SK-N-SH (cell line): ENCODE measurements at regions not wholly inside any gene's neighbourhood (a gene's known extent, or its start where the extent isn't known, plus 50 kb on each side); places are given as distances from the start of the nearest gene placed in this dataset.

Experiments used
- CTCF ChIA-PET: fragments of 300-600, 350-600 bp; formaldehyde crosslinking; extraction: SDS; loops from one replicate; lab custom pipeline; 2021; lab: Yijun Ruan, JAX
- POLR2A ChIA-PET: fragments of 350-600 bp; sonication (Branson Sonifier 250); formaldehyde crosslinking; extraction: SDS; loops from one replicate; lab custom pipeline; 2020; ENCODE audit warnings: antibody characterized with exemption, inconsistent platforms; lab: Yijun Ruan, JAX
- DNase-seq: peaks from one replicate; pipeline ENCODE4 v3.0.0; 2012
- H2AFZ ChIP-seq: fragments of 200-600 bp; sonication (generic); 2 replicates; pipeline ENCODE4 v1.8.1; 2016; ENCODE audit warnings: antibody characterized with exemption, mild to moderate bottlenecking, low read depth
- H3F3A ChIP-seq: fragments of 200-600 bp; sonication (generic); replicated peaks from 2 replicates; pipeline ENCODE3; 2016; ENCODE audit warnings: antibody characterized with exemption, mild to moderate bottlenecking; ENCODE audit not compliant: insufficient read depth
- H3K27ac ChIP-seq, 2 experiments: fragments of 200-500 bp in 1 of 2; fragments of 200-600 bp in 1 of 2; sonication (Bioruptor generic) in 1 of 2; sonication (generic), shearing (Covaris generic) in 1 of 2; 2 replicates each; pipeline versions ENCODE4 v1.5.1 to v1.6.1; 2014 to 2016; ENCODE audit warnings: low read depth in 2 of 2, inconsistent platforms in 1 of 2, low read length in 1 of 2, mild to moderate bottlenecking in 1 of 2, mixed read lengths in 1 of 2
- H3K27me3 ChIP-seq: fragments of 200-600 bp; sonication (generic), shearing (Covaris generic); 2 replicates; pipeline ENCODE4 v1.6.1; 2016; ENCODE audit warnings: mixed run types; ENCODE audit not compliant: insufficient read depth
- H3K36me3 ChIP-seq, 2 experiments: fragments of 200-500 bp in 1 of 2; fragments of 200-600 bp in 1 of 2; sonication (Bioruptor generic) in 1 of 2; sonication (generic) in 1 of 2; replicated peaks in 1 of 2; 2 replicates each; pipeline versions ENCODE3 to v1.5.1; 2014 to 2016; ENCODE audit warnings: low read length in 1 of 2, mild to moderate bottlenecking in 1 of 2; ENCODE audit not compliant: insufficient read depth in 2 of 2, control insufficient read depth in 1 of 2
- H3K4me1 ChIP-seq, 2 experiments: fragments of 200-500 bp in 1 of 2; fragments of 200-600 bp in 1 of 2; sonication (Bioruptor generic) in 1 of 2; sonication (generic), shearing (Covaris generic) in 1 of 2; 2 replicates each; pipeline versions ENCODE4 v1.5.1 to v1.6.1; 2014 to 2016; ENCODE audit warnings: low read depth in 1 of 2, low read length in 1 of 2, mixed run types in 1 of 2; ENCODE audit not compliant: insufficient read depth in 2 of 2, control insufficient read depth in 1 of 2
- H3K4me2 ChIP-seq: fragments of 200-600 bp; sonication (generic), shearing (Covaris generic); 2 replicates; pipeline ENCODE4 v1.6.1; 2017; ENCODE audit warnings: mixed run types
- H3K4me3 ChIP-seq, 2 experiments: fragments of 200-500 bp in 1 of 2; fragments of 200-600 bp in 1 of 2; sonication (Bioruptor generic) in 1 of 2; sonication (generic), shearing (Covaris generic) in 1 of 2; 2 replicates each; pipeline versions ENCODE4 v1.5.1 to v1.8.1; 2014 to 2016; ENCODE audit warnings: low read depth in 2 of 2, inconsistent platforms in 1 of 2, low read length in 1 of 2, mild to moderate bottlenecking in 1 of 2, mixed read lengths in 1 of 2, moderate library complexity in 1 of 2
- H3K79me2 ChIP-seq: fragments of 200-600 bp; sonication (generic); 2 replicates; pipeline ENCODE4 v1.8.1; 2017; ENCODE audit warnings: mild to moderate bottlenecking; ENCODE audit not compliant: insufficient read depth
- H3K9ac ChIP-seq: fragments of 200-600 bp; sonication (generic); 2 replicates; pipeline ENCODE4 v1.6.1; 2017; ENCODE audit warnings: mixed run types
- H3K9me2 ChIP-seq: fragments of 200-600 bp; sonication (generic); 2 replicates; pipeline ENCODE4 v1.6.1; 2017; ENCODE audit warnings: mixed run types
- H3K9me3 ChIP-seq: fragments of 200-600 bp; sonication (generic); 2 replicates; pipeline ENCODE4 v1.6.1; 2017; ENCODE audit warnings: mixed run types, mild to moderate bottlenecking, moderate library complexity
- H4K20me1 ChIP-seq: fragments of 200-600 bp; sonication (generic); 2 replicates; pipeline ENCODE4 v1.6.1; 2017; ENCODE audit warnings: mild to moderate bottlenecking, mixed run types; ENCODE audit not compliant: insufficient read depth
- CHD2 ChIP-seq: fragments of 150-350 bp; IDR thresholded peaks from 2 replicates; pipeline ENCODE4 v1.6.1; 2018; ENCODE audit warnings: low read length; ENCODE audit not compliant: partially characterized antibody
- EP300 ChIP-seq, 2 experiments: IDR thresholded peaks; 2 replicates each; pipeline versions ENCODE4 v1.4.0 to v1.6.1; 2012; ENCODE audit warnings: borderline replicate concordance in 1 of 2, low read depth in 1 of 2, low read length in 1 of 2
- EZH2phosphoT487 ChIP-seq: fragments of 200-600 bp; sonication (generic); IDR thresholded peaks from 2 replicates; pipeline ENCODE4 v1.6.1; 2017; ENCODE audit warnings: low read depth, mixed run types, mild to moderate bottlenecking, antibody characterized with exemption, moderate library complexity, borderline replicate concordance
- FOSL2 ChIP-seq: IDR thresholded peaks from 2 replicates; pipeline ENCODE4 v1.4.0; 2012; ENCODE audit warnings: low read depth, mild to moderate bottlenecking, moderate library complexity, borderline replicate concordance
- FOXM1 ChIP-seq: IDR thresholded peaks from 2 replicates; pipeline ENCODE4 v1.4.0; 2012; ENCODE audit warnings: low read depth, mild to moderate bottlenecking
- GABPA ChIP-seq: IDR thresholded peaks from 2 replicates; pipeline ENCODE4 v1.4.0; 2012; ENCODE audit warnings: low read depth, mild to moderate bottlenecking
- GATA2 ChIP-seq: sonication (generic); formaldehyde crosslinking; IDR thresholded peaks from 2 replicates; pipeline ENCODE4 v1.5.0; 2020; ENCODE audit warnings: mild to moderate bottlenecking, missing genetic modification reagents
- JUND ChIP-seq: IDR thresholded peaks from 2 replicates; pipeline ENCODE4 v1.4.0; 2012
- MXI1 ChIP-seq: IDR thresholded peaks from 2 replicates; pipeline ENCODE4 v1.6.1; 2012; ENCODE audit warnings: mild to moderate bottlenecking, low read depth, low read length, improper control_type of control experiment
- NFIC ChIP-seq: IDR thresholded peaks from 2 replicates; pipeline ENCODE4 v1.4.0; 2012; ENCODE audit warnings: borderline replicate concordance
- PBX3 ChIP-seq: IDR thresholded peaks from 2 replicates; pipeline ENCODE4; 2012
- POLR2AphosphoS5 ChIP-seq: IDR thresholded peaks from 2 replicates; pipeline ENCODE4 v1.6.1; 2012; ENCODE audit warnings: low read depth, low read length
- RAD21 ChIP-seq: IDR thresholded peaks from 2 replicates; pipeline ENCODE4 v1.6.1; 2012; ENCODE audit warnings: mild to moderate bottlenecking, low read length
- RCOR1 ChIP-seq: fragments of 150-350 bp; IDR thresholded peaks from 2 replicates; pipeline ENCODE4 v1.6.1; 2017; ENCODE audit warnings: antibody characterized with exemption, low read length
- RXRA ChIP-seq: IDR thresholded peaks from 2 replicates; pipeline ENCODE4 v1.4.0; 2012; ENCODE audit warnings: low read depth, mild to moderate bottlenecking, borderline replicate concordance
- SIN3A ChIP-seq: IDR thresholded peaks from 2 replicates; pipeline ENCODE4 v1.6.1; 2012; ENCODE audit warnings: low read depth, mild to moderate bottlenecking, low read length, moderate library complexity, borderline replicate concordance
- SMC3 ChIP-seq: IDR thresholded peaks from 2 replicates; pipeline ENCODE4 v1.6.1; 2012; ENCODE audit warnings: low read depth, low read length, improper control_type of control experiment
- TAF1 ChIP-seq: IDR thresholded peaks from 2 replicates; pipeline ENCODE4 v1.6.1; 2012; ENCODE audit warnings: low read depth, mild to moderate bottlenecking, low read length, moderate library complexity, borderline replicate concordance
- USF1 ChIP-seq: IDR thresholded peaks from 2 replicates; pipeline ENCODE4 v1.4.0; 2012; ENCODE audit warnings: low read depth, borderline replicate concordance
- ZBTB33 ChIP-seq: IDR thresholded peaks from 2 replicates; pipeline ENCODE4 v1.4.0; 2012; ENCODE audit warnings: low read depth, borderline replicate concordance
- WGBS: methylation state at CpG from one replicate; pipeline ENCODE4 v1.1.6; 2017; ENCODE audit warnings: low lambda C conversion rate; 5-methylcytosine and 5-hydroxymethylcytosine counted together
- TF ChIP-seq, protein P1 (sequence below): fragments of 200-600 bp; sonication (generic); IDR thresholded peaks from 2 replicates; pipeline ENCODE4 v1.6.1; 2017; ENCODE audit warnings: antibody characterized with exemption, mild to moderate bottlenecking, moderate library complexity
- TF ChIP-seq, protein P2 (sequence below): fragments of 150-350 bp; IDR thresholded peaks from 2 replicates; pipeline ENCODE4 v1.6.1; 2017; ENCODE audit warnings: antibody characterized with exemption, low read length, low read depth, borderline replicate concordance

- H3K4me2 ChIP-seq: no peak overlapping the region
- no peaks in the 10 kb centered on the region for H3K9me2 ChIP-seq
- H3K9me3 ChIP-seq: no peaks in the 10 kb centered on the region
- no peaks in the 10 kb centered on the region for H4K20me1 ChIP-seq
- 23% methylated on average over 2 of the region's 2 CpGs for WGBS
- POLR2A ChIA-PET: no interaction called here
- H3K4me3 ChIP-seq: no peak overlapping the region
- peaks cover 13% of the 10 kb centered on the region for H3F3A ChIP-seq
- TF ChIP-seq GATA2 (CRISPR knock-in tag): no peak
- no peak for TF ChIP-seq PBX3
- TF ChIP-seq TAF1: no peak
- TF ChIP-seq CHD2: no peak
- TF ChIP-seq RAD21: no peak
- TF ChIP-seq USF1: no peak
- TF ChIP-seq NFIC: no peak
- no peak for TF ChIP-seq FOXM1
- TF ChIP-seq RCOR1: no peak
- no peak for TF ChIP-seq MXI1
- no peak for TF ChIP-seq POLR2AphosphoS5
- TF ChIP-seq, protein P1, sequence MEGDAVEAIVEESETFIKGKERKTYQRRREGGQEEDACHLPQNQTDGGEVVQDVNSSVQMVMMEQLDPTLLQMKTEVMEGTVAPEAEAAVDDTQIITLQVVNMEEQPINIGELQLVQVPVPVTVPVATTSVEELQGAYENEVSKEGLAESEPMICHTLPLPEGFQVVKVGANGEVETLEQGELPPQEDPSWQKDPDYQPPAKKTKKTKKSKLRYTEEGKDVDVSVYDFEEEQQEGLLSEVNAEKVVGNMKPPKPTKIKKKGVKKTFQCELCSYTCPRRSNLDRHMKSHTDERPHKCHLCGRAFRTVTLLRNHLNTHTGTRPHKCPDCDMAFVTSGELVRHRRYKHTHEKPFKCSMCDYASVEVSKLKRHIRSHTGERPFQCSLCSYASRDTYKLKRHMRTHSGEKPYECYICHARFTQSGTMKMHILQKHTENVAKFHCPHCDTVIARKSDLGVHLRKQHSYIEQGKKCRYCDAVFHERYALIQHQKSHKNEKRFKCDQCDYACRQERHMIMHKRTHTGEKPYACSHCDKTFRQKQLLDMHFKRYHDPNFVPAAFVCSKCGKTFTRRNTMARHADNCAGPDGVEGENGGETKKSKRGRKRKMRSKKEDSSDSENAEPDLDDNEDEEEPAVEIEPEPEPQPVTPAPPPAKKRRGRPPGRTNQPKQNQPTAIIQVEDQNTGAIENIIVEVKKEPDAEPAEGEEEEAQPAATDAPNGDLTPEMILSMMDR: no peak
- no peak for TF ChIP-seq ZBTB33
- no peak overlapping the region for H3K27ac ChIP-seq
- no peak for DNase-seq
- no peak overlapping the region for H3K9ac ChIP-seq
- H3K36me3 ChIP-seq: no peaks in the 10 kb centered on the region
- H3K27me3 ChIP-seq: no peaks in the 10 kb centered on the region; the same call in 1 of the 2 replicates
- H2AFZ ChIP-seq: no peak overlapping the region
- H3K79me2 ChIP-seq: no peaks in the 10 kb centered on the region
- CTCF ChIA-PET: no interaction called here
- no peaks in the 10 kb centered on the region; a peak in 1 of 4 replicates for H3K4me1 ChIP-seq
These were observed 198.3 kb upstream of the GYPA start for GRCh38 chr4:144338834-144339233.

GRCh38 chr4:144340931-144341330, 200.4 kb upstream of the GYPA start:
- Histone ChIP-seq H3K27me3 (no peaks in the 10 kb centered on the region; the same call in 1 of the 2 replicates), H3K9me3 (no peaks in the 10 kb centered on the region), H3F3A (peaks cover 13% of the 10 kb centered on the region), H2AFZ (no peak overlapping the region), H3K9me2 (no peaks in the 10 kb centered on the region), H3K27ac (no peak overlapping the region), H3K9ac (no peak overlapping the region), H3K4me3 (no peak overlapping the region), H3K4me1 (no peaks in the 10 kb centered on the region; a peak in 1 of 4 replicates), H3K36me3 (no peaks in the 10 kb centered on the region), H3K79me2 (no peaks in the 10 kb centered on the region), H4K20me1 (no peaks in the 10 kb centered on the region), H3K4me2 (no peak overlapping the region)
- ChIA-PET POLR2A (no interaction called here), CTCF (no interaction called here)
- 18% methylated on average over 2 of the region's 2 CpGs for WGBS
- DNase-seq: no peak
- TF ChIP-seq GABPA: no peak
- TF ChIP-seq SMC3: no peak
- no peak for TF ChIP-seq POLR2AphosphoS5
- no peak for TF ChIP-seq FOSL2
- no peak for TF ChIP-seq SIN3A
- TF ChIP-seq, protein P2, sequence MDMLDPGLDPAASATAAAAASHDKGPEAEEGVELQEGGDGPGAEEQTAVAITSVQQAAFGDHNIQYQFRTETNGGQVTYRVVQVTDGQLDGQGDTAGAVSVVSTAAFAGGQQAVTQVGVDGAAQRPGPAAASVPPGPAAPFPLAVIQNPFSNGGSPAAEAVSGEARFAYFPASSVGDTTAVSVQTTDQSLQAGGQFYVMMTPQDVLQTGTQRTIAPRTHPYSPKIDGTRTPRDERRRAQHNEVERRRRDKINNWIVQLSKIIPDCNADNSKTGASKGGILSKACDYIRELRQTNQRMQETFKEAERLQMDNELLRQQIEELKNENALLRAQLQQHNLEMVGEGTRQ: no peak
- TF ChIP-seq EP300 (IDR thresholded peaks at IDR 0.05; ENCODE audit: borderline replicate concordance in 1 of 2, low read depth in 1 of 2, low read length in 1 of 2): no peak
- TF ChIP-seq RCOR1: no peak
- TF ChIP-seq EZH2phosphoT487: no peak
- no peak for TF ChIP-seq MXI1
- TF ChIP-seq TAF1: no peak
- no peak for TF ChIP-seq RXRA
- no peak for TF ChIP-seq CHD2
- TF ChIP-seq JUND: no peak
